H9 (cell line): ENCODE measurements at regions not wholly inside any gene's neighbourhood (a gene's known extent, or its start where the extent isn't known, plus 50 kb on each side); places are given as distances from the start of the nearest gene placed in this dataset.

ENCODE experiments used
- DNase-seq: peaks from one replicate; pipeline ENCODE4 v3.0.0-alpha.2; 2017
- H2AFZ ChIP-seq: one replicate; pipeline ENCODE4 v1.6.1; 2013; ENCODE audit warnings: mild to moderate bottlenecking, low read length, control low read depth, moderate library complexity
- H2AK5ac ChIP-seq: 2 replicates; pipeline ENCODE4 v1.6.1; 2013; ENCODE audit warnings: low read length, control low read depth, mixed read lengths; ENCODE audit not compliant: insufficient read length
- H2BK120ac ChIP-seq: one replicate; pipeline ENCODE4 v1.6.1; 2013; ENCODE audit warnings: low read depth, mild to moderate bottlenecking, low read length, control low read depth, inconsistent platforms; ENCODE audit not compliant: poor library complexity, severe bottlenecking
- H2BK12ac ChIP-seq: 2 replicates; pipeline ENCODE4 v1.6.1; 2013; ENCODE audit warnings: low read length, control low read depth, mixed read lengths, low read depth; ENCODE audit not compliant: insufficient read length
- H2BK15ac ChIP-seq: 2 replicates; pipeline ENCODE4 v1.6.1; 2013; ENCODE audit warnings: low read depth, low read length, control low read depth
- H2BK20ac ChIP-seq: one replicate; pipeline ENCODE4 v1.6.1; 2013; ENCODE audit warnings: low read depth, mild to moderate bottlenecking, low read length, control low read depth, inconsistent platforms; ENCODE audit not compliant: poor library complexity, severe bottlenecking
- H2BK5ac ChIP-seq: 2 replicates; pipeline ENCODE4 v1.6.1; 2013; ENCODE audit warnings: low read length, control low read depth, mixed read lengths; ENCODE audit not compliant: insufficient read length
- H3K14ac ChIP-seq: 2 replicates; pipeline ENCODE4 v1.6.1; 2013; ENCODE audit warnings: low read length, control low read depth; ENCODE audit not compliant: insufficient read depth
- H3K18ac ChIP-seq: 2 replicates; pipeline ENCODE4 v1.6.1; 2013; ENCODE audit warnings: low read depth, mild to moderate bottlenecking, mixed read lengths, low read length, control low read depth; ENCODE audit not compliant: insufficient read length
- H3K23ac ChIP-seq: 2 replicates; pipeline ENCODE4 v1.6.1; 2013; ENCODE audit warnings: low read length, control low read depth, mixed read lengths, low read depth; ENCODE audit not compliant: insufficient read length
- H3K23me2 ChIP-seq: 2 replicates; pipeline ENCODE4 v1.6.1; 2013; ENCODE audit warnings: low read depth, mild to moderate bottlenecking, mixed read lengths, low read length, control low read depth; ENCODE audit not compliant: insufficient read length, poor library complexity, severe bottlenecking
- H3K27ac ChIP-seq: 2 replicates; pipeline ENCODE4 v1.5.1; 2013; ENCODE audit warnings: low read length, control low read depth, mixed read lengths, low read depth; ENCODE audit not compliant: insufficient read length
- H3K27me3 ChIP-seq: 2 replicates; pipeline ENCODE4 v1.6.1; 2013; ENCODE audit warnings: low read length, control low read depth, inconsistent platforms; ENCODE audit not compliant: insufficient read depth
- H3K4ac ChIP-seq: 2 replicates; pipeline ENCODE4 v1.6.1; 2013; ENCODE audit warnings: low read depth, mild to moderate bottlenecking, control low read depth, inconsistent platforms, low read length, moderate library complexity
- H3K4me1 ChIP-seq: 2 replicates; pipeline ENCODE4 v1.6.1; 2013; ENCODE audit warnings: low read length, control low read depth, inconsistent platforms; ENCODE audit not compliant: insufficient read depth
- H3K4me2 ChIP-seq: 2 replicates; pipeline ENCODE4 v1.6.1; 2013; ENCODE audit warnings: low read length, control low read depth, mixed read lengths; ENCODE audit not compliant: insufficient read length, insufficient read depth
- H3K56ac ChIP-seq: 2 replicates; pipeline ENCODE4 v1.6.1; 2013; ENCODE audit warnings: low read depth, mild to moderate bottlenecking, mixed read lengths, low read length, control low read depth; ENCODE audit not compliant: insufficient read length
- H3K79me1 ChIP-seq: 2 replicates; pipeline ENCODE4 v1.6.1; 2013; ENCODE audit warnings: low read depth, mild to moderate bottlenecking, moderate library complexity, low read length, control low read depth, inconsistent platforms; ENCODE audit not compliant: insufficient read depth, poor library complexity, severe bottlenecking
- H3K79me2 ChIP-seq: 2 replicates; pipeline ENCODE4 v1.6.1; 2013; ENCODE audit warnings: low read length, control low read depth, inconsistent platforms; ENCODE audit not compliant: insufficient read depth
- H3K9ac ChIP-seq: 2 replicates; pipeline ENCODE4 v1.6.1; 2013; ENCODE audit warnings: low read length, control low read depth, mixed read lengths; ENCODE audit not compliant: insufficient read length; ENCODE audit errors: extremely low read depth
- H3K9me3 ChIP-seq: one replicate; pipeline ENCODE4 v1.6.1; 2013; ENCODE audit warnings: low read depth, low read length, inconsistent platforms; ENCODE audit not compliant: control insufficient read depth
- H3T11ph ChIP-seq: one replicate; pipeline ENCODE4 v1.6.1; 2013; ENCODE audit warnings: mild to moderate bottlenecking, low read length, control low read depth, inconsistent platforms
- H4K20me1 ChIP-seq: one replicate; pipeline ENCODE4 v1.6.1; 2013; ENCODE audit not compliant: control insufficient read depth, insufficient read length, insufficient read depth
- H4K5ac ChIP-seq: 2 replicates; pipeline ENCODE4 v1.6.1; 2013; ENCODE audit warnings: low read depth, mild to moderate bottlenecking, mixed read lengths, low read length, control low read depth; ENCODE audit not compliant: insufficient read length
- H4K8ac ChIP-seq: replicated peaks from 2 replicates; pipeline ENCODE4 v1.6.1; 2013; ENCODE audit warnings: low read length, control low read depth, mixed read lengths, low read depth; ENCODE audit not compliant: insufficient read length
- H4K91ac ChIP-seq: 2 replicates; pipeline ENCODE4 v1.6.1; 2013; ENCODE audit warnings: low read depth, mild to moderate bottlenecking, moderate library complexity, mixed read lengths, low read length, control low read depth; ENCODE audit not compliant: insufficient read length
- H3K27ac Mint-ChIP-seq, 3 experiments: 2 replicates in 2 of 3; 3 replicates in 1 of 3; pipeline ENCODE4 v1.8.0; 2020 to 2021; ENCODE audit warnings: mixed read lengths in 3 of 3, mild to moderate bottlenecking in 1 of 3, moderate library complexity in 1 of 3
- H3K27me3 Mint-ChIP-seq: 2 replicates; pipeline ENCODE4 v1.8.0; 2021; ENCODE audit warnings: low read depth, mild to moderate bottlenecking, moderate library complexity, mixed read lengths
- H3K36me3 Mint-ChIP-seq, 3 experiments: 2 replicates in 2 of 3; 3 replicates in 1 of 3; pipeline ENCODE4 v1.8.0; 2020 to 2021; ENCODE audit warnings: low read depth in 3 of 3, mixed read lengths in 3 of 3; ENCODE audit not compliant: insufficient read depth in 1 of 3
- H3K4me1 Mint-ChIP-seq, 2 experiments: 2 replicates each; pipeline ENCODE4 v1.8.0; 2020; ENCODE audit warnings: mixed read lengths in 2 of 2
- H3K4me3 Mint-ChIP-seq, 2 experiments: 2 replicates in 1 of 2; 3 replicates in 1 of 2; pipeline ENCODE4 v1.8.0; 2020 to 2021; ENCODE audit warnings: mild to moderate bottlenecking in 2 of 2, mixed read lengths in 2 of 2, moderate library complexity in 1 of 2
- H3K9me3 Mint-ChIP-seq, 2 experiments: 2 replicates in 1 of 2; 3 replicates in 1 of 2; pipeline ENCODE4 v1.8.0; 2020; ENCODE audit warnings: mild to moderate bottlenecking in 2 of 2, mixed read lengths in 2 of 2, moderate library complexity in 1 of 2
- WGBS: extraction: QIAGEN DNeasy Blood & Tissue Kit; methylation state at CpG from one replicate; pipeline ENCODE4 v1.1.7; 2013; ENCODE audit warnings: missing lambda C conversion rate, low lambda C conversion rate, mixed read lengths; ENCODE audit not compliant: insufficient read length; ENCODE audit errors: extremely low coverage; 5-methylcytosine and 5-hydroxymethylcytosine counted together
- TF ChIP-seq, protein P1 (sequence below): fragments of 200-600 bp; sonication (generic); conservative IDR thresholded peaks from 3 replicates; pipeline ENCODE4 v1.8.0; 2021; ENCODE audit warnings: antibody characterized with exemption, mild to moderate bottlenecking

DNA sequence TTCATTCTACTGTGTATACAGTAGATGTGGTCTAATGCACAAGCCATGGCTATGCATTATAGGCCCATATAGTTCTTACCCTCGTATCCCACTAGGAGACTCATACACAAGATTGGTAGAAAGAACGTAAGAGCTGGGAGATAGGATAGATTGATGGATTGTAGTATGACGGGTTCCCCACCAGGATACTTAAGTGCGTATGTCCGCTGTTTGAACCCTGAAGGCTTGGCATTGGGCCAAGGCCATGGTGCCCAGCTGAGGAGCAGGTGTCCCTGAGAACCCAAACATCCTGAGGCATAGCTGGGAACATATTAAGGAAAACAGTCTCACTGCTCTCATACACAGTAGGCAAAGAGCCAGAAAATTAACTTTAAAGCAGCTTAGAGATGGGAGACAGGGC, 617.5 kb upstream of the KLF12 start:
- H3K36me3 Mint-ChIP-seq: peaks cover 0 to 2% (median 0%) of the 10 kb centered on the region in 3 experiments; a peak in 3 of 7 replicates
- Histone ChIP-seq H3K9me3 (no peaks in the 10 kb centered on the region), H3K23ac (no peak overlapping the region), H3K79me1 (no peaks in the 10 kb centered on the region), H2BK120ac (no peak overlapping the region), H4K91ac (no peak overlapping the region), H2BK12ac (no peak overlapping the region), H2BK20ac (no peak overlapping the region), H3T11ph (no peak overlapping the region), H3K18ac (no peak overlapping the region), H3K4me2 (no peak overlapping the region), H4K20me1 (no peaks in the 10 kb centered on the region), H4K8ac (no peak overlapping the region), H3K56ac (no peak overlapping the region), H3K23me2 (no peaks in the 10 kb centered on the region), H3K14ac (no peak overlapping the region), H2AFZ (no peak overlapping the region), H2BK15ac (no peak overlapping the region), H3K27me3 (no peaks in the 10 kb centered on the region), H2BK5ac (no peak overlapping the region), H3K4ac (no peak overlapping the region), H3K79me2 (no peaks in the 10 kb centered on the region), H4K5ac (no peak overlapping the region), H3K4me1 (no peaks in the 10 kb centered on the region), H3K9ac (no peak overlapping the region), H2AK5ac (no peak overlapping the region), H3K27ac (no peak overlapping the region)
- TF ChIP-seq, protein P1, sequence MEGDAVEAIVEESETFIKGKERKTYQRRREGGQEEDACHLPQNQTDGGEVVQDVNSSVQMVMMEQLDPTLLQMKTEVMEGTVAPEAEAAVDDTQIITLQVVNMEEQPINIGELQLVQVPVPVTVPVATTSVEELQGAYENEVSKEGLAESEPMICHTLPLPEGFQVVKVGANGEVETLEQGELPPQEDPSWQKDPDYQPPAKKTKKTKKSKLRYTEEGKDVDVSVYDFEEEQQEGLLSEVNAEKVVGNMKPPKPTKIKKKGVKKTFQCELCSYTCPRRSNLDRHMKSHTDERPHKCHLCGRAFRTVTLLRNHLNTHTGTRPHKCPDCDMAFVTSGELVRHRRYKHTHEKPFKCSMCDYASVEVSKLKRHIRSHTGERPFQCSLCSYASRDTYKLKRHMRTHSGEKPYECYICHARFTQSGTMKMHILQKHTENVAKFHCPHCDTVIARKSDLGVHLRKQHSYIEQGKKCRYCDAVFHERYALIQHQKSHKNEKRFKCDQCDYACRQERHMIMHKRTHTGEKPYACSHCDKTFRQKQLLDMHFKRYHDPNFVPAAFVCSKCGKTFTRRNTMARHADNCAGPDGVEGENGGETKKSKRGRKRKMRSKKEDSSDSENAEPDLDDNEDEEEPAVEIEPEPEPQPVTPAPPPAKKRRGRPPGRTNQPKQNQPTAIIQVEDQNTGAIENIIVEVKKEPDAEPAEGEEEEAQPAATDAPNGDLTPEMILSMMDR: no peak
- no peaks in the 10 kb centered on the region for H3K27me3 Mint-ChIP-seq
- no CpG with 5 or more reads among the region's 5 CpGs for WGBS
- no peak overlapping the region for H3K4me3 Mint-ChIP-seq
- H3K9me3 Mint-ChIP-seq: no peaks in the 10 kb centered on the region
- no peaks in the 10 kb centered on the region; a peak in 1 of 4 replicates for H3K4me1 Mint-ChIP-seq
- no peak overlapping the region for H3K27ac Mint-ChIP-seq
- DNase-seq: no peak
